ENCODE measurements at regions not wholly inside any gene's neighbourhood (a gene's known extent, or its start where the extent isn't known, plus 50 kb on each side); places are given as distances from the start of the nearest gene placed in this dataset.

GRCh38 chr7:34322841-34323240, 335.2 kb upstream of the NPSR1 start:
- Mint-ChIP-seq H3K4me1 (ENCODE audit: low read depth, unreplicated experiment) (peaks cover 15% of the 10 kb centered on the region), H3K27ac (ENCODE audit: unreplicated experiment) (no peak overlapping the region), H3K9me3 (ENCODE audit: low read depth, unreplicated experiment) (no peaks in the 10 kb centered on the region), H3K27me3 (ENCODE audit: unreplicated experiment) (no peaks in the 10 kb centered on the region), H3K36me3 (ENCODE audit: insufficient read depth, unreplicated experiment) (no peaks in the 10 kb centered on the region), H3K4me3 (ENCODE audit: low read depth, unreplicated experiment) (no peak overlapping the region)
- no peak for DNase-seq
- intact Hi-C loops (cut with micrococcal nuclease; ENCODE audit: unreplicated experiment), result no loop called here
- BruUV-seq (replicated peaks), result no TSS peak
- CTCF ChIA-PET, result interaction anchor here (0.7 kb wide), 1 partner anchor 96 kb away, joined by 3 read pairs; no protein-coding TSS in a partner anchor
- TF ChIP-seq CTCF (IDR thresholded peaks at IDR 0.05; ENCODE audit: unreplicated experiment), result no peak

DNA sequence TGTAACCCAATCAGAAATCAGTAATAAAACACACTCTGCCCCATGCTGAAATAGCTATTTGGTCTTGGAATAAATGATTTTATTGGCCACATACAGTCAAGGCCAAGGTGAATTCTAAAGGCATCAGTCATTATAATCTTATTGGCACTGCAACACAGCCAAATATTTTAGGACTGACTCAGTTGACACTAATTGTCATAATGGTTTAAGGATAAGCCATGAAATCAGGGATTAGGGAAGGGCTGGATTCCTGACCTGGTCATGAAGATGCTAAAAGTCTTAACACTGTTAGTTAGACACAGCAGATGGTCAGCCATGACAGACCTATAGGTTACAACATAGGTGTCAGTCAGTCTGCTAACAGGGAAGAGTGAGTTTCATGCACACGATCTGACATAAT, 330.3 kb upstream of the NPSR1 start:
- no peak for TF ChIP-seq CTCF (IDR thresholded peaks at IDR 0.05; ENCODE audit: unreplicated experiment)
- Mint-ChIP-seq H3K27me3 (ENCODE audit: unreplicated experiment) (no peaks in the 10 kb centered on the region), H3K4me1 (ENCODE audit: low read depth, unreplicated experiment) (no peaks in the 10 kb centered on the region), H3K27ac (ENCODE audit: unreplicated experiment) (no peak overlapping the region), H3K4me3 (ENCODE audit: low read depth, unreplicated experiment) (no peak overlapping the region), H3K9me3 (ENCODE audit: low read depth, unreplicated experiment) (no peaks in the 10 kb centered on the region), H3K36me3 (ENCODE audit: insufficient read depth, unreplicated experiment) (no peaks in the 10 kb centered on the region)
- no peak for DNase-seq
- CTCF ChIA-PET, result no interaction called here
- BruUV-seq (replicated peaks), result no TSS peak
- intact Hi-C loops (cut with micrococcal nuclease; ENCODE audit: unreplicated experiment), result no loop called here

GRCh38 chr7:34330308-34330707, 327.7 kb upstream of the NPSR1 start:
- no peak for DNase-seq
- CTCF ChIA-PET, result interaction anchor here (0.7 to 1.3 kb wide), 2 partner anchors 9 to 11 kb away, joined by 3 read pairs; no protein-coding TSS in a partner anchor
- Mint-ChIP-seq H3K4me1 (ENCODE audit: low read depth, unreplicated experiment) (no peaks in the 10 kb centered on the region), H3K4me3 (ENCODE audit: low read depth, unreplicated experiment) (no peak overlapping the region), H3K36me3 (ENCODE audit: insufficient read depth, unreplicated experiment) (no peaks in the 10 kb centered on the region), H3K9me3 (ENCODE audit: low read depth, unreplicated experiment) (peaks cover 2% of the 10 kb centered on the region), H3K27me3 (ENCODE audit: unreplicated experiment) (no peaks in the 10 kb centered on the region), H3K27ac (ENCODE audit: unreplicated experiment) (no peak overlapping the region)
- intact Hi-C loops (cut with micrococcal nuclease; ENCODE audit: unreplicated experiment), result no loop called here
- no TSS peak for BruUV-seq (replicated peaks)
- no peak for TF ChIP-seq CTCF (IDR thresholded peaks at IDR 0.05; ENCODE audit: unreplicated experiment)

DNA sequence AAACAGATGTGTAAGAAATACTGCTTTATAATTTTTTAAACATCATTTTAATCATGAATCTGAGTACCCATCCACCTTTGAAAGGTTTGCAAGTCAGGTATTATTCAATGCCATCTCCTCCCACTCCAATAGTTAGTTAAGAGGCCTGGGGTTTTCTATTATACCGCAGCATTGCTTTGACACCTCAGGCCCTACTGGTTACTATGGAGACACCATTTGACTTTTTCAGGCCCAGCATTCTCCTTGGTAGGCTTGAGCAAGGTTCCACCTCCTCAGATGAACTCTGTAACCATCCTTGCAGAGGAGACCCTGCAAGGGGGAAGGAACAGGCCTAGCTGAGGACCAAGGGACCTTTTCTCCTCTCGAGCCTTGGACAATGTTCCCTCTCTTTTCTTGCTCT, 326.9 kb upstream of the NPSR1 start:
- Mint-ChIP-seq H3K27me3 (ENCODE audit: unreplicated experiment) (no peaks in the 10 kb centered on the region), H3K27ac (ENCODE audit: unreplicated experiment) (no peak overlapping the region), H3K36me3 (ENCODE audit: insufficient read depth, unreplicated experiment) (no peaks in the 10 kb centered on the region), H3K4me3 (ENCODE audit: low read depth, unreplicated experiment) (no peak overlapping the region), H3K9me3 (ENCODE audit: low read depth, unreplicated experiment) (peaks cover 2% of the 10 kb centered on the region), H3K4me1 (ENCODE audit: low read depth, unreplicated experiment) (no peaks in the 10 kb centered on the region)
- CTCF ChIA-PET, result interaction anchor here (0.7 kb wide), 1 partner anchor 10 kb away, joined by 3 read pairs; no protein-coding TSS in a partner anchor
- DNase-seq, result no peak
- no TSS peak for BruUV-seq (replicated peaks)
- intact Hi-C loops (cut with micrococcal nuclease; ENCODE audit: unreplicated experiment), result no loop called here
- no peak for TF ChIP-seq CTCF (IDR thresholded peaks at IDR 0.05; ENCODE audit: unreplicated experiment)

Measured in Calu3 (cell line).